IMR-90 (cell line): ENCODE measurements at regions not wholly inside any gene's neighbourhood (a gene's known extent, or its start where the extent isn't known, plus 50 kb on each side); places are given as distances from the start of the nearest gene placed in this dataset.

Experiments
- ATAC-seq: fragments of 200-7000 bp; cut with Tn5 transposase; 2 replicates; pipeline ENCODE4 v1.9.1; 2020; ENCODE audit warnings: low read depth, mild to moderate bottlenecking, moderate library complexity
- BruUV-seq: library from RNA; stranded (reverse); fragments of 400-500 nt; replicated peaks from 2 replicates; lab custom pipeline; 2021; lab: Mats Ljungman, UMichigan
- CTCF ChIA-PET: fragments of 300-600 bp; formaldehyde crosslinking; extraction: SDS; loops from one replicate; lab custom pipeline; 2021; ENCODE audit warnings: antibody characterized with exemption; lab: Yijun Ruan, JAX
- POLR2A ChIA-PET: fragments of 300-600 bp; sonication (Branson Sonifier 250); formaldehyde crosslinking; loops from one replicate; lab custom pipeline; 2022; ENCODE audit warnings: antibody characterized with exemption; ENCODE audit not compliant: unreplicated experiment; lab: Charles Lee
- DNase-seq: peaks from one replicate; pipeline ENCODE4 v3.0.0; 2013
- H2AFZ ChIP-seq: replicated peaks from 2 replicates; pipeline ENCODE3; 2013; ENCODE audit warnings: low read length, mild to moderate bottlenecking; ENCODE audit not compliant: poor library complexity
- H2AK5ac ChIP-seq: 2 replicates; pipeline ENCODE4 v1.6.1; 2013; ENCODE audit warnings: low read depth, low read length, inconsistent platforms
- H2AK9ac ChIP-seq: replicated peaks from 2 replicates; pipeline ENCODE3; 2013; ENCODE audit warnings: mild to moderate bottlenecking, low read depth, low read length, moderate library complexity; ENCODE audit not compliant: poor library complexity
- H2BK120ac ChIP-seq: 2 replicates; pipeline ENCODE4 v1.6.1; 2013; ENCODE audit warnings: low read depth, low read length, inconsistent platforms
- H2BK15ac ChIP-seq: 3 replicates; pipeline ENCODE4 v1.6.1; 2013; ENCODE audit warnings: low read depth, low read length, inconsistent platforms
- H2BK20ac ChIP-seq: 2 replicates; pipeline ENCODE4 v1.6.1; 2013; ENCODE audit warnings: low read depth, mild to moderate bottlenecking, inconsistent platforms, low read length, moderate library complexity
- H2BK5ac ChIP-seq: 2 replicates; pipeline ENCODE4 v1.6.1; 2013; ENCODE audit warnings: mild to moderate bottlenecking, low read depth, low read length, inconsistent platforms; ENCODE audit not compliant: poor library complexity, severe bottlenecking
- H3K14ac ChIP-seq: replicated peaks from 2 replicates; pipeline ENCODE4 v1.6.1; 2013; ENCODE audit warnings: low read depth, low read length, inconsistent platforms
- H3K18ac ChIP-seq: 2 replicates; pipeline ENCODE4 v1.6.1; 2013; ENCODE audit warnings: low read depth, low read length, control low read depth
- H3K23ac ChIP-seq: 2 replicates; pipeline ENCODE4 v1.6.1; 2013; ENCODE audit warnings: low read depth, low read length, inconsistent platforms
- H3K27ac ChIP-seq: 2 replicates; pipeline ENCODE4 v1.5.1; 2013; ENCODE audit warnings: mild to moderate bottlenecking, control low read depth, low read length; ENCODE audit not compliant: insufficient read depth
- H3K27me3 ChIP-seq: 2 replicates; pipeline ENCODE4 v1.6.1; 2013; ENCODE audit warnings: low read length; ENCODE audit not compliant: control insufficient read depth, insufficient read depth
- H3K36me3 ChIP-seq: 2 replicates; pipeline ENCODE4 v1.6.1; 2013; ENCODE audit warnings: low read length, mixed read lengths; ENCODE audit not compliant: control insufficient read depth, insufficient read depth
- H3K4ac ChIP-seq: 2 replicates; pipeline ENCODE4 v1.6.1; 2013; ENCODE audit warnings: low read depth, low read length, inconsistent platforms
- H3K4me1 ChIP-seq: 2 replicates; pipeline ENCODE4 v1.6.1; 2013; ENCODE audit warnings: low read length, mixed read lengths; ENCODE audit not compliant: control insufficient read depth, insufficient read depth
- H3K4me2 ChIP-seq: 2 replicates; pipeline ENCODE4 v1.6.1; 2013; ENCODE audit warnings: low read depth, mild to moderate bottlenecking, control low read depth, low read length, moderate library complexity
- H3K4me3 ChIP-seq: 2 replicates; pipeline ENCODE4 v1.5.1; 2013; ENCODE audit warnings: low read depth, mild to moderate bottlenecking, control low read depth, low read length, moderate library complexity; ENCODE audit not compliant: insufficient read depth
- H3K56ac ChIP-seq: 2 replicates; pipeline ENCODE4 v1.6.1; 2013; ENCODE audit warnings: low read length, inconsistent platforms; ENCODE audit not compliant: insufficient read depth; ENCODE audit errors: extremely low read depth
- H3K79me1 ChIP-seq, 2 experiments: 2 replicates each; pipeline ENCODE4 v1.6.1; 2013; ENCODE audit warnings: low read length in 2 of 2, inconsistent platforms in 1 of 2, low read depth in 1 of 2
- H3K9ac ChIP-seq: 2 replicates; pipeline ENCODE4 v1.6.1; 2013; ENCODE audit warnings: low read depth, low read length, control low read depth
- H3K9me1 ChIP-seq: 2 replicates; pipeline ENCODE4 v1.6.1; 2013; ENCODE audit warnings: low read length, inconsistent platforms; ENCODE audit not compliant: insufficient read depth
- H3K9me3 ChIP-seq: 2 replicates; pipeline ENCODE4 v1.6.1; 2013; ENCODE audit warnings: low read length; ENCODE audit not compliant: control insufficient read depth, insufficient read depth
- H4K20me1 ChIP-seq: 2 replicates; pipeline ENCODE4 v1.6.1; 2013; ENCODE audit warnings: low read length, inconsistent platforms; ENCODE audit not compliant: insufficient read depth
- H4K5ac ChIP-seq: 2 replicates; pipeline ENCODE4 v1.6.1; 2013; ENCODE audit warnings: mild to moderate bottlenecking, low read depth, low read length, control low read depth
- H4K8ac ChIP-seq, 2 experiments: 2 replicates each; pipeline ENCODE4 v1.6.1; 2013; ENCODE audit warnings: low read depth in 2 of 2, low read length in 2 of 2, control low read depth in 1 of 2, inconsistent platforms in 1 of 2
- H4K91ac ChIP-seq: 2 replicates; pipeline ENCODE4 v1.6.1; 2013; ENCODE audit warnings: low read depth, low read length, inconsistent platforms; ENCODE audit not compliant: insufficient read depth
- BHLHE40 ChIP-seq: fragments of 150-350 bp; IDR thresholded peaks from 2 replicates; pipeline ENCODE4 v1.6.1; 2016; ENCODE audit warnings: mild to moderate bottlenecking, low read depth, low read length
- CEBPB ChIP-seq: IDR thresholded peaks from 2 replicates; pipeline ENCODE4 v1.6.1; 2012; ENCODE audit warnings: low read depth, low read length, improper control_type of control experiment
- CHD1 ChIP-seq: IDR thresholded peaks from 2 replicates; pipeline ENCODE4 v1.6.1; 2012; ENCODE audit warnings: low read depth, low read length, improper control_type of control experiment
- CTCF ChIP-seq: conservative IDR thresholded peaks from 2 replicates; pipeline ENCODE4 v1.5.1; 2012; ENCODE audit warnings: mild to moderate bottlenecking, low read depth, low read length, improper control_type of control experiment
- ELK1 ChIP-seq: fragments of 150-350 bp; IDR thresholded peaks from 2 replicates; pipeline ENCODE4 v1.6.1; 2016; ENCODE audit warnings: low read depth, mild to moderate bottlenecking, low read length, moderate library complexity, borderline replicate concordance
- FOS ChIP-seq: fragments of 150-350 bp; IDR thresholded peaks from 2 replicates; pipeline ENCODE4 v1.6.1; 2016; ENCODE audit warnings: low read depth, low read length
- MAFK ChIP-seq: IDR thresholded peaks from 2 replicates; pipeline ENCODE4 v1.6.1; 2012; ENCODE audit warnings: low read depth, low read length, improper control_type of control experiment
- MAZ ChIP-seq: IDR thresholded peaks from 2 replicates; pipeline ENCODE4 v1.6.1; 2012; ENCODE audit warnings: low read depth, mild to moderate bottlenecking, low read length, improper control_type of control experiment, moderate library complexity, borderline replicate concordance
- MXI1 ChIP-seq: IDR thresholded peaks from 2 replicates; pipeline ENCODE4 v1.6.1; 2012; ENCODE audit warnings: low read depth, mild to moderate bottlenecking, low read length, moderate library complexity, borderline replicate concordance
- NFE2L2 ChIP-seq: fragments of 150-350 bp; IDR thresholded peaks from 2 replicates; pipeline ENCODE4 v1.6.1; 2016; ENCODE audit warnings: low read depth, mild to moderate bottlenecking, low read length
- POLR2A ChIP-seq: IDR thresholded peaks from 2 replicates; pipeline ENCODE4 v1.6.1; 2012; ENCODE audit warnings: mild to moderate bottlenecking, low read depth, low read length
- RAD21 ChIP-seq: IDR thresholded peaks from 2 replicates; pipeline ENCODE4 v1.6.1; 2012; ENCODE audit warnings: low read length, improper control_type of control experiment
- RCOR1 ChIP-seq: IDR thresholded peaks from 2 replicates; pipeline ENCODE4 v1.6.1; 2012; ENCODE audit warnings: mild to moderate bottlenecking, low read length, improper control_type of control experiment; ENCODE audit not compliant: insufficient replicate concordance
- RFX5 ChIP-seq: IDR thresholded peaks from 2 replicates; pipeline ENCODE4 v1.8.0; 2012; ENCODE audit warnings: low read depth, mild to moderate bottlenecking, low read length, moderate library complexity
- SMC3 ChIP-seq: fragments of 150-350 bp; IDR thresholded peaks from 2 replicates; pipeline ENCODE4 v1.6.1; 2016; ENCODE audit warnings: low read depth, mild to moderate bottlenecking, antibody characterized with exemption, low read length, moderate library complexity
- USF2 ChIP-seq: fragments of 150-350 bp; IDR thresholded peaks from 2 replicates; pipeline ENCODE4 v1.6.1; 2017; ENCODE audit warnings: mild to moderate bottlenecking, antibody characterized with exemption, low read length, low read depth
- WGBS, 2 experiments: methylation state at CpG; one replicate each; pipeline versions ENCODE4 v1.1.5 to v1.1.7; 2013; ENCODE audit warnings: missing lambda C conversion rate in 2 of 2; ENCODE audit not compliant: insufficient read length in 1 of 2; ENCODE audit errors: extremely low coverage in 2 of 2; 5-methylcytosine and 5-hydroxymethylcytosine counted together
- dilution Hi-C: fragments of 300-500 bp; cut with HindIII; formaldehyde crosslinking; loops from one replicate; pipeline ENCODE4 v1.14.3; 2018; ENCODE audit warnings: low sequenced_read_pairs; ENCODE audit not compliant: unreplicated experiment
- in situ Hi-C: fragments of 300-500 bp; cut with MboI; formaldehyde crosslinking; loops from 3 replicates; pipeline ENCODE4 v1.14.3; 2019; ENCODE audit warnings: low sequenced_read_pairs, inconsistent platforms, mixed read lengths
- intact Hi-C: fragments of 100-400 bp; cut with micrococcal nuclease; formaldehyde crosslinking; loops from 2 replicates; pipeline ENCODE4 v1.10.0; 2022

GRCh38 chr6:167410462-167410861, 85.6 kb downstream of the TTLL2 start:
- Histone ChIP-seq H4K91ac (no peak overlapping the region), H3K4me3 (no peak overlapping the region), H2BK20ac (no peak overlapping the region), H3K56ac (no peak overlapping the region), H4K20me1 (no peaks in the 10 kb centered on the region), H3K4me2 (no peak overlapping the region), H3K23ac (no peak overlapping the region), H3K4me1 (no peaks in the 10 kb centered on the region), H2AFZ (no peak overlapping the region), H3K14ac (no peak overlapping the region), H4K8ac (no peak overlapping the region), H3K4ac (no peak overlapping the region), H2AK9ac (no peak overlapping the region), H3K79me1 (no peaks in the 10 kb centered on the region), H2BK15ac (no peak overlapping the region), H2AK5ac (no peak overlapping the region), H3K27ac (no peak overlapping the region), H3K36me3 (no peaks in the 10 kb centered on the region), H3K9me1 (no peaks in the 10 kb centered on the region), H3K9ac (no peak overlapping the region), H3K18ac (no peak overlapping the region), H2BK120ac (no peak overlapping the region), H3K9me3 (peaks cover 50% of the 10 kb centered on the region), H3K27me3 (no peaks in the 10 kb centered on the region), H4K5ac (no peak overlapping the region), H2BK5ac (no peak overlapping the region)
- ChIA-PET POLR2A (no interaction called here), CTCF (no interaction called here)
- ATAC-seq: no peak
- dilution Hi-C loops (no loop called here), intact Hi-C loops (no loop called here), in situ Hi-C loops (no loop called here)
- DNase-seq: no peak
- no peak for TF ChIP-seq CTCF
- TF ChIP-seq MAZ: no peak
- TF ChIP-seq MAFK: no peak
- no peak for TF ChIP-seq SMC3
- TF ChIP-seq RFX5: no peak
- no peak for TF ChIP-seq RCOR1
- no peak for TF ChIP-seq BHLHE40
- no peak for TF ChIP-seq RAD21
- TF ChIP-seq MXI1: no peak
- no peak for TF ChIP-seq CEBPB
- TF ChIP-seq FOS: no peak
- TF ChIP-seq USF2: no peak
- TF ChIP-seq POLR2A: no peak
- no peak for TF ChIP-seq ELK1
- no peak for TF ChIP-seq CHD1
- no peak for TF ChIP-seq NFE2L2
- BruUV-seq: no TSS peak
- WGBS, 2 experiments: 29% methylated on average over 2 of the region's 9 CpGs; no CpG with 5 or more reads in 1 of the 2 experiments
